ENCODE measurements at regions not wholly inside any gene's neighbourhood (a gene's known extent, or its start where the extent isn't known, plus 50 kb on each side); places are given as distances from the start of the nearest gene placed in this dataset.

- Histone ChIP-seq H3K4me3 (ENCODE audit: low read length) (no peak overlapping the region), H3K4me1 (ENCODE audit: low read length) (no peaks in the 10 kb centered on the region), H3K4me2 (ENCODE audit: low read depth, low read length) (no peak overlapping the region), H3K36me3 (replicated peaks; ENCODE audit: insufficient read depth, low read length) (no peaks in the 10 kb centered on the region), H3K9me2 (replicated peaks; ENCODE audit: insufficient read depth, low read length) (no peaks in the 10 kb centered on the region), H4K20me1 (ENCODE audit: insufficient read depth, low read length) (no peaks in the 10 kb centered on the region), H3K9me3 (replicated peaks; ENCODE audit: insufficient read depth, low read length) (no peaks in the 10 kb centered on the region), H3K9ac (ENCODE audit: low read length) (no peak overlapping the region), H3F3A (ENCODE audit: insufficient read depth, low read length) (no peaks in the 10 kb centered on the region), H2AFZ (ENCODE audit: low read length) (no peak overlapping the region), H3K27ac (ENCODE audit: low read length) (no peak overlapping the region), H3K27me3 (replicated peaks; ENCODE audit: insufficient read depth, low read length) (no peaks in the 10 kb centered on the region), H3K79me2 (ENCODE audit: low read length) (no peaks in the 10 kb centered on the region)
- DNase-seq: no peak
- TF ChIP-seq EZH2phosphoT487 (IDR thresholded peaks at IDR 0.05; ENCODE audit: low read length): no peak
- TF ChIP-seq CTCF (IDR thresholded peaks at IDR 0.05; ENCODE audit: low read length): no peak
These were observed 669.8 kb downstream of the GALC start for GRCh38 chr14:87323191-87323590.

- no peaks in the 10 kb centered on the region for H3K36me3 ChIP-seq (replicated peaks; ENCODE audit: insufficient read depth, low read length)
- TF ChIP-seq EZH2phosphoT487 (IDR thresholded peaks at IDR 0.05; ENCODE audit: low read length) (no peak), CTCF (IDR thresholded peaks at IDR 0.05; ENCODE audit: low read length) (no peak), EZH2 (optimal IDR thresholded peaks at IDR 0.05; ENCODE audit: low read depth, low read length) (no peak)
These were observed 671.4 kb downstream of the GALC start for GRCh38 chr14:87321548-87321947.

GRCh38 chr14:87312894-87313205 lies 680.1 kb downstream of the GALC start:
- no peak for TF ChIP-seq EZH2 (optimal IDR thresholded peaks at IDR 0.05; ENCODE audit: low read depth, low read length)
- no peak for TF ChIP-seq CTCF (IDR thresholded peaks at IDR 0.05; ENCODE audit: low read length)
- no peak for TF ChIP-seq EZH2phosphoT487 (IDR thresholded peaks at IDR 0.05; ENCODE audit: low read length)
- Histone ChIP-seq H3K4me2 (ENCODE audit: low read depth, low read length) (no peak overlapping the region), H3K9me2 (replicated peaks; ENCODE audit: insufficient read depth, low read length) (no peaks in the 10 kb centered on the region), H3K27me3 (replicated peaks; ENCODE audit: insufficient read depth, low read length) (no peaks in the 10 kb centered on the region), H3K79me2 (ENCODE audit: low read length) (no peaks in the 10 kb centered on the region), H4K20me1 (ENCODE audit: insufficient read depth, low read length) (no peaks in the 10 kb centered on the region), H3K9me3 (replicated peaks; ENCODE audit: insufficient read depth, low read length) (no peaks in the 10 kb centered on the region), H3K4me1 (ENCODE audit: low read length) (no peaks in the 10 kb centered on the region), H3K4me3 (ENCODE audit: low read length) (no peak overlapping the region), H3K36me3 (replicated peaks; ENCODE audit: insufficient read depth, low read length) (no peaks in the 10 kb centered on the region), H3F3A (ENCODE audit: insufficient read depth, low read length) (no peaks in the 10 kb centered on the region), H3K27ac (ENCODE audit: low read length) (no peak overlapping the region), H3K9ac (ENCODE audit: low read length) (no peak overlapping the region), H2AFZ (ENCODE audit: low read length) (no peak overlapping the region)
- no peak for DNase-seq

More at GRCh38 chr14:87321548-87321947, 671.4 kb downstream of the GALC start:
- H3K9me2 ChIP-seq (replicated peaks; ENCODE audit: insufficient read depth, low read length): no peaks in the 10 kb centered on the region
- H3K4me2 ChIP-seq (ENCODE audit: low read depth, low read length): no peak overlapping the region
- H3K79me2 ChIP-seq (ENCODE audit: low read length): no peaks in the 10 kb centered on the region
- H3K9ac ChIP-seq (ENCODE audit: low read length): no peak overlapping the region
- no peak overlapping the region for H2AFZ ChIP-seq (ENCODE audit: low read length)
- DNase-seq: no peak
- H4K20me1 ChIP-seq (ENCODE audit: insufficient read depth, low read length): no peaks in the 10 kb centered on the region
- no peaks in the 10 kb centered on the region for H3K4me1 ChIP-seq (ENCODE audit: low read length)
- H3K27ac ChIP-seq (ENCODE audit: low read length): no peak overlapping the region
- no peaks in the 10 kb centered on the region for H3F3A ChIP-seq (ENCODE audit: insufficient read depth, low read length)
- H3K27me3 ChIP-seq (replicated peaks; ENCODE audit: insufficient read depth, low read length): no peaks in the 10 kb centered on the region
- no peak overlapping the region for H3K4me3 ChIP-seq (ENCODE audit: low read length)
- no peaks in the 10 kb centered on the region for H3K9me3 ChIP-seq (replicated peaks; ENCODE audit: insufficient read depth, low read length)
